Common myeloid progenitor, CD34-positive (primary cell): ENCODE measurements at regions not wholly inside any gene's neighbourhood (a gene's known extent, or its start where the extent isn't known, plus 50 kb on each side); places are given as distances from the start of the nearest gene placed in this dataset.

Experiments
- CTCF ChIA-PET: fragments of 350-600 bp; sonication (Branson Sonifier 250); formaldehyde crosslinking; loops from one replicate; lab custom pipeline; 2021; ENCODE audit warnings: antibody characterized with exemption; lab: Charles Lee
- POLR2A ChIA-PET: fragments of 350-600 bp; sonication (Branson Sonifier 250); formaldehyde crosslinking; loops from one replicate; lab custom pipeline; 2021; ENCODE audit warnings: antibody characterized with exemption; lab: Charles Lee
- DNase-seq, 3 donors: peaks; one replicate each; pipeline versions ENCODE4 v3.0.0 to v3.0.0-alpha.2; 2013
- H3K27ac ChIP-seq, 2 experiments: 1 replicate in 1 of 2; 2 replicates in 1 of 2; pipeline ENCODE4 v1.7.0; 2013; ENCODE audit warnings: inconsistent platforms in 2 of 2, low read length in 2 of 2, mild to moderate bottlenecking in 2 of 2, low read depth in 1 of 2, moderate library complexity in 1 of 2; ENCODE audit not compliant: severe bottlenecking in 2 of 2, insufficient read depth in 1 of 2, poor library complexity in 1 of 2
- H3K27me3 ChIP-seq, 5 experiments: replicated peaks in 2 of 5; 1 replicate in 3 of 5; 2 replicates in 2 of 5; pipeline versions ENCODE4 v1.6.1 to v1.7.0; 2013; ENCODE audit warnings: low read length in 4 of 5, mild to moderate bottlenecking in 2 of 5, moderate library complexity in 2 of 5, inconsistent platforms in 1 of 5; ENCODE audit not compliant: insufficient read depth in 5 of 5, control insufficient read depth in 4 of 5
- H3K36me3 ChIP-seq, 4 experiments: 1 replicate in 2 of 4; 2 replicates in 2 of 4; pipeline versions ENCODE4 v1.6.1 to v1.7.0; 2013; ENCODE audit warnings: low read length in 3 of 4, control low read depth in 1 of 4, mild to moderate bottlenecking in 1 of 4; ENCODE audit not compliant: control insufficient read depth in 4 of 4, insufficient read depth in 4 of 4
- H3K4me1 ChIP-seq, 4 experiments: 1 replicate in 3 of 4; 2 replicates in 1 of 4; pipeline versions ENCODE4 v1.6.1 to v1.7.1; 2013; ENCODE audit warnings: low read length in 3 of 4, mild to moderate bottlenecking in 3 of 4, control low read depth in 1 of 4, inconsistent platforms in 1 of 4, moderate library complexity in 1 of 4; ENCODE audit not compliant: control insufficient read depth in 4 of 4, insufficient read depth in 4 of 4; ENCODE audit errors: control extremely low read depth in 1 of 4
- H3K4me3 ChIP-seq, 7 experiments: 1 replicate in 4 of 7; 2 replicates in 3 of 7; pipeline versions ENCODE4 v1.5.1 to v1.7.0; 2013; ENCODE audit warnings: mild to moderate bottlenecking in 7 of 7, low read length in 6 of 7, moderate library complexity in 6 of 7, inconsistent platforms in 2 of 7, low read depth in 2 of 7, control low read depth in 1 of 7; ENCODE audit not compliant: insufficient read depth in 4 of 7, control insufficient read depth in 1 of 7; ENCODE audit errors: extremely low read depth in 1 of 7
- H3K9me3 ChIP-seq, 5 experiments: 1 replicate in 4 of 5; 2 replicates in 1 of 5; pipeline versions ENCODE4 v1.6.1 to v1.7.1; 2013; ENCODE audit warnings: low read length in 4 of 5, mild to moderate bottlenecking in 2 of 5, inconsistent platforms in 1 of 5, low read depth in 1 of 5, moderate library complexity in 1 of 5; ENCODE audit not compliant: control insufficient read depth in 4 of 5, insufficient read depth in 2 of 5; ENCODE audit errors: control extremely low read depth in 1 of 5
- WGBS: methylation state at CpG from one replicate; pipeline ENCODE4 v1.1.5; 2013; ENCODE audit not compliant: insufficient coverage; 5-methylcytosine and 5-hydroxymethylcytosine counted together

GRCh38 chrX:149145845-149146285 is 359.2 kb downstream of the IDS start:
- no peak overlapping the region for H3K4me3 ChIP-seq
- H3K36me3 ChIP-seq, result no peaks in the 10 kb centered on the region
- peaks cover 0 to 2% (median 0%) of the 10 kb centered on the region in 5 experiments for H3K9me3 ChIP-seq
- peaks cover 0 to 10% (median 5%) of the 10 kb centered on the region in 4 experiments for H3K4me1 ChIP-seq
- peak; percentile 25 to 73 (median 73) for DNase-seq
- H3K27ac ChIP-seq, result no peak overlapping the region
- CTCF ChIA-PET, result no interaction called here
- H3K27me3 ChIP-seq, result peaks cover 0 to 8% (median 3%) of the 10 kb centered on the region in 5 experiments
- POLR2A ChIA-PET, result no interaction called here
- 50% methylated on average over 1 of the region's 3 CpGs for WGBS

- H3K4me3 ChIP-seq, result no peak overlapping the region
- no peaks in the 10 kb centered on the region for H3K36me3 ChIP-seq
- no peaks in the 10 kb centered on the region for H3K4me1 ChIP-seq
- ChIA-PET POLR2A (no interaction called here), CTCF (no interaction called here)
- no peak overlapping the region for H3K27ac ChIP-seq
- 86% methylated on average over 1 of the region's 3 CpGs for WGBS
- peaks cover 0 to 5% (median 0%) of the 10 kb centered on the region in 5 experiments for H3K27me3 ChIP-seq
- no peak for DNase-seq
- H3K9me3 ChIP-seq, result peaks cover 0 to 1% (median 0%) of the 10 kb centered on the region in 5 experiments
Observed at GRCh38 chrX:149131774-149132173, 373.3 kb downstream of the IDS start.

GRCh38 chrX:149129767-149130166 is 375.3 kb downstream of the IDS start:
- no peak for DNase-seq
- H3K4me3 ChIP-seq, result no peak overlapping the region
- 71% methylated on average over 4 of the region's 5 CpGs for WGBS
- no peaks in the 10 kb centered on the region for H3K4me1 ChIP-seq
- ChIA-PET CTCF (no interaction called here), POLR2A (no interaction called here)
- no peaks in the 10 kb centered on the region for H3K36me3 ChIP-seq
- peaks cover 0 to 3% (median 0%) of the 10 kb centered on the region in 5 experiments for H3K27me3 ChIP-seq
- peaks cover 0 to 1% (median 0%) of the 10 kb centered on the region in 5 experiments for H3K9me3 ChIP-seq
- H3K27ac ChIP-seq, result no peak overlapping the region

GRCh38 chrX:149124526-149125108 is 380.5 kb downstream of the IDS start:
- WGBS, result 93% methylated on average over 2 of the region's 3 CpGs
- Histone ChIP-seq H3K27ac (no peak overlapping the region), H3K4me3 (no peak overlapping the region), H3K36me3 (no peaks in the 10 kb centered on the region), H3K27me3 (peaks cover 0 to 3% (median 0%) of the 10 kb centered on the region in 5 experiments), H3K4me1 (peaks cover 0 to 9% (median 0%) of the 10 kb centered on the region in 4 experiments), H3K9me3 (no peaks in the 10 kb centered on the region)
- CTCF ChIA-PET, result no interaction called here
- POLR2A ChIA-PET, result no interaction called here
- DNase-seq, result no peak

DNA sequence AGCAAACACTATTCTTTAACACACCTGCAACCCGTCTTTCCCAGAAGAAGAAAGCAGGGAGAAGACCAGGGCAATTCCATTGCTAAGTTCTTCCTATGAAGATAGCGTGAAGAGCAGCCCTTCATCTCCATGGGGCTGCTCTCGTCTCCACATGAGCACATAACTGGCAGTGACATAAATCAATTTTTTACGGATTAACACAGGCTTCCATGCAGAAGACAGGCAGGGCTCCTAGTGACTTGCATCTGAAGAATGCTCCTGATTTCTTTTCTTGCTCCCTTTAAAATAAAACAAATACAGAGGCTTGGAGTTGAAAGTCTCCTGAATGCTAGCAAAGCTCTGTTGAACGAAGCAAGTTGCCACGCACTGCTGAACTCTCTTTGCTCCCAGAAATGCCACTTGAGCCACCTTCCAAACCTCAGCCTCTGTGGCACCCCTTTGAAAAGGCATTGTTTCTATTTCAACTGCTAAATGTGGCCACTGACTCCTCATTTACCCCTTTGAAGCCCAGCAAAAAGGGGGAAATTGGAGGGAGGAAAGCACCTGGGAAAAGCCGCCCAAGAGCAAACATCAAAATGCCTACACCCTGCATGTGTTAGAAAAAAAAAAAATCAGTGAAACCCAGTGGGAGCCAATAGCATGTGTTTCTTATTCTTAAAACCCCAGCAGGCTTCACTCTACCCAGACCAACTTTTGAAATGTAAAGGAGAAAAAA is 383.7 kb downstream of the IDS start:
- no peak for DNase-seq
- Histone ChIP-seq H3K27ac (no peak overlapping the region), H3K9me3 (no peaks in the 10 kb centered on the region), H3K27me3 (no peaks in the 10 kb centered on the region), H3K36me3 (no peaks in the 10 kb centered on the region), H3K4me1 (peaks cover 0 to 9% (median 0%) of the 10 kb centered on the region in 4 experiments), H3K4me3 (no peak overlapping the region)
- POLR2A ChIA-PET, result no interaction called here
- 90% methylated on average over 6 of the region's 7 CpGs for WGBS
- CTCF ChIA-PET, result interaction anchor here (1.0 kb wide), 1 partner anchor 108 kb away, joined by 3 read pairs; no protein-coding TSS in a partner anchor

DNA sequence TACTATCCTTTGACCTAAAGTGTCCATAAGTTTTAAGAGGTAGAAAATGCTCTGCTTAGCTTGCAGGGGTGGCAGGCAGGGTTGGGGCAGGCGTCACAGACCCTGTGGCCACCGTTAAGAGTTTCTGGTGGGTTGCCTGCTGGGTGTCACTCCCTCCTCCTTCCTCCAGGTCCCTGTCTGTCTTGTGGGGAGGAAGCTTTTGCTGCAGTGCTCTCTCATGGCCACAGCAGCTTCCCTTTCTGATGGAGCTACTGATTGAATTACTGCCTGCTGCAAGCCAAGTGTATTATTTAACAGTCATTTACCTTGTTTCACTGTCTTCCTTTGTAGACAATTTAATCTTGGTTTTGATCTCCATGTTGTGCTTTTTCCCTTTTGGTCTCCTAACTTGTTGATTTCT is 384.6 kb downstream of the IDS start:
- Histone ChIP-seq H3K4me1 (peaks cover 0 to 9% (median 0%) of the 10 kb centered on the region in 4 experiments), H3K27ac (no peak overlapping the region), H3K4me3 (peak overlapping the region in 1 of 7 experiments; percentile 11), H3K36me3 (no peaks in the 10 kb centered on the region), H3K27me3 (no peaks in the 10 kb centered on the region), H3K9me3 (no peaks in the 10 kb centered on the region)
- 34% methylated on average over 2 of the region's 2 CpGs for WGBS
- CTCF ChIA-PET, result no interaction called here
- peak in 2 of 3 donors; percentile 52 to 64 for DNase-seq
- POLR2A ChIA-PET, result no interaction called here

DNA sequence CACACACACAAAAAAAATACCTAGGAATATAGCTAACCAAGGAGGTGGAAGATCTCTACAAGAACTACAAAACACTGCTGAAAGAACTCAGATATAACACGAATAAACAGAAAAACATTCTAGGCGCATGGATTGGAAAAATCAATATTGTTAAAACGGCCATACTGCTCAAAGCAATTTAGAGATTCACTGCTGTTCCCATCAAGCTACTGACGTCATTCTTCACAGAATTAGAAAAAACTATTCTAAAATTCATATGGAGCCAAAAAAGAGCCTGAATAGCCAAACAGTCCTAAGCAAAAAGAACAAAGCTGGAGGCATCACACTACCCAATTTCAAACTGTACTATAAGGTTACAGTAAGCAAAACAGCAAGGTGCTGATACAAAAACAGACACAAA is 390.2 kb downstream of the IDS start:
- no peaks in the 10 kb centered on the region for H3K27me3 ChIP-seq
- ChIA-PET CTCF (no interaction called here), POLR2A (no interaction called here)
- no peaks in the 10 kb centered on the region for H3K4me1 ChIP-seq
- no peak for DNase-seq
- H3K27ac ChIP-seq, result no peak overlapping the region
- H3K36me3 ChIP-seq, result no peaks in the 10 kb centered on the region
- H3K9me3 ChIP-seq, result no peaks in the 10 kb centered on the region
- H3K4me3 ChIP-seq, result no peak overlapping the region
- WGBS, result 96% methylated on average over 3 of the region's 4 CpGs
